HEK293 (cell line): ENCODE measurements at regions not wholly inside any gene's neighbourhood (a gene's known extent, or its start where the extent isn't known, plus 50 kb on each side); places are given as distances from the start of the nearest gene placed in this dataset.

ENCODE experiments used
- RBAK ChIP-seq: fragments of 450-650 bp; formaldehyde crosslinking; IDR thresholded peaks from 2 replicates; pipeline ENCODE4 v1.5.1; 2016; ENCODE audit warnings: missing biosample characterization, missing genetic modification characterization
- ZBTB8A ChIP-seq: fragments of 450-650 bp; formaldehyde crosslinking; IDR thresholded peaks from 2 replicates; pipeline ENCODE4 v1.5.1; 2016; ENCODE audit warnings: missing biosample characterization, missing genetic modification characterization
- TF ChIP-seq, protein P1 (sequence below): fragments of 450-650 bp; formaldehyde crosslinking; IDR thresholded peaks from 2 replicates; pipeline ENCODE4 v1.5.1; 2017; ENCODE audit warnings: missing biosample characterization, missing genetic modification characterization
- TF ChIP-seq, protein P2 (sequence below): fragments of 450-650 bp; formaldehyde crosslinking; IDR thresholded peaks from 2 replicates; pipeline ENCODE4 v1.5.1; 2016; ENCODE audit warnings: missing biosample characterization, missing genetic modification characterization

DNA sequence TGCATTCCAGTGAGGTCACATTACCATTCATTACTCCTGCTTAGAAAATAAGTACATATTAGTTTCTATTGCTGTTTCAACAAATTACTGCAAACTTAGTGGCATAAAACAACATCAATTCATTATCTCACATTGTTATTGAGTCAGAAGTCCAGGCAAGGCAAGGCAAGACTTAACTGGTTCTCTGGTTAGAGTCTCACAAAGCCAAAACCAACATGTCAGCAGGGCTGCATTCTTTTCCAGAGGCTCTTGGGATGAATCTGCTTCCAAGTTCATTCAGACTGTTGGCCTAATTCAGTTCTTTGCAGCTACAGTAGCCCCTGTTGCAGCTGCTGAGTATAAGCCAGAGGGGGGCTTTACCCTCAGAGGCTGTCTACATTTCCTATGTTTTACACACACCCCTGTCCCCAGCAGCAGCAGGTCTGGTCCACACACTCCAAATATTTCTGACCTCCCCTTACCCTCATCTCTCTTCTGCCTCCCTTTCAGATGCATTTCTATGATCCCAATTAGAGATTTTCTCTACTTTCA is 892.1 kb upstream of the EPHA5 start:
- TF ChIP-seq RBAK (tag by site-specific recombination), result no peak
- TF ChIP-seq ZBTB8A (tag by site-specific recombination), result no peak
- TF ChIP-seq, protein P1, sequence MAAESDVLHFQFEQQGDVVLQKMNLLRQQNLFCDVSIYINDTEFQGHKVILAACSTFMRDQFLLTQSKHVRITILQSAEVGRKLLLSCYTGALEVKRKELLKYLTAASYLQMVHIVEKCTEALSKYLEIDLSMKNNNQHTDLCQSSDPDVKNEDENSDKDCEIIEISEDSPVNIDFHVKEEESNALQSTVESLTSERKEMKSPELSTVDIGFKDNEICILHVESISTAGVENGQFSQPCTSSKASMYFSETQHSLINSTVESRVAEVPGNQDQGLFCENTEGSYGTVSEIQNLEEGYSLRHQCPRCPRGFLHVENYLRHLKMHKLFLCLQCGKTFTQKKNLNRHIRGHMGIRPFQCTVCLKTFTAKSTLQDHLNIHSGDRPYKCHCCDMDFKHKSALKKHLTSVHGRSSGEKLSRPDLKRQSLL (tag by site-specific recombination), result no peak
- TF ChIP-seq, protein P2, sequence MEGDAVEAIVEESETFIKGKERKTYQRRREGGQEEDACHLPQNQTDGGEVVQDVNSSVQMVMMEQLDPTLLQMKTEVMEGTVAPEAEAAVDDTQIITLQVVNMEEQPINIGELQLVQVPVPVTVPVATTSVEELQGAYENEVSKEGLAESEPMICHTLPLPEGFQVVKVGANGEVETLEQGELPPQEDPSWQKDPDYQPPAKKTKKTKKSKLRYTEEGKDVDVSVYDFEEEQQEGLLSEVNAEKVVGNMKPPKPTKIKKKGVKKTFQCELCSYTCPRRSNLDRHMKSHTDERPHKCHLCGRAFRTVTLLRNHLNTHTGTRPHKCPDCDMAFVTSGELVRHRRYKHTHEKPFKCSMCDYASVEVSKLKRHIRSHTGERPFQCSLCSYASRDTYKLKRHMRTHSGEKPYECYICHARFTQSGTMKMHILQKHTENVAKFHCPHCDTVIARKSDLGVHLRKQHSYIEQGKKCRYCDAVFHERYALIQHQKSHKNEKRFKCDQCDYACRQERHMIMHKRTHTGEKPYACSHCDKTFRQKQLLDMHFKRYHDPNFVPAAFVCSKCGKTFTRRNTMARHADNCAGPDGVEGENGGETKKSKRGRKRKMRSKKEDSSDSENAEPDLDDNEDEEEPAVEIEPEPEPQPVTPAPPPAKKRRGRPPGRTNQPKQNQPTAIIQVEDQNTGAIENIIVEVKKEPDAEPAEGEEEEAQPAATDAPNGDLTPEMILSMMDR (tag by site-specific recombination), result no peak
